ENCODE measurements at regions not wholly inside any gene's neighbourhood (a gene's known extent, or its start where the extent isn't known, plus 50 kb on each side); places are given as distances from the start of the nearest gene placed in this dataset.

DNA sequence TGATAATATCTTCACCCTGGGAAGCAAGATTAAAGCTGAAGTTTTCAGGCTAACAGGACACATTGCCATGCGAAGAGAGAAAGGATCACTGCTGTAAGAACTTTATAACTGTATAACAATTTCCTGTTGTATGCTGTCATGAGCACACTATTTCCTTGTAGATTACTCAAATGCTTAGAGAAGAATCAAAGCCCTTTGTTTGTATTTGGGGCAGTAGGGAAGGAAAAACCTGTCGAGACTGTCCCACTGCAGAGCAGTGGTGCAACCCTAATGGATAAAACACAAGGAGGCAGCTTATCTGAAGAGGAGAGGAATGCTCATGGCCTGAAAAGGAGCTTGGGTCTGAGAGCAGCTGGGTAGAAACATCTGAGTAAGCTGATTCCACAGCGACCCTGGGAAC, 327.7 kb upstream of the NPSR1 start:
- no peak overlapping the region for H3K4me3 ChIP-seq
- DNase-seq (no peak), ATAC-seq (no peak)
- H3K27me3 ChIP-seq (ENCODE audit: low read depth) = no peaks in the 10 kb centered on the region
- H3K36me3 ChIP-seq = no peaks in the 10 kb centered on the region
- no peak overlapping the region for H3K27ac ChIP-seq
- TF ChIP-seq, protein P1, sequence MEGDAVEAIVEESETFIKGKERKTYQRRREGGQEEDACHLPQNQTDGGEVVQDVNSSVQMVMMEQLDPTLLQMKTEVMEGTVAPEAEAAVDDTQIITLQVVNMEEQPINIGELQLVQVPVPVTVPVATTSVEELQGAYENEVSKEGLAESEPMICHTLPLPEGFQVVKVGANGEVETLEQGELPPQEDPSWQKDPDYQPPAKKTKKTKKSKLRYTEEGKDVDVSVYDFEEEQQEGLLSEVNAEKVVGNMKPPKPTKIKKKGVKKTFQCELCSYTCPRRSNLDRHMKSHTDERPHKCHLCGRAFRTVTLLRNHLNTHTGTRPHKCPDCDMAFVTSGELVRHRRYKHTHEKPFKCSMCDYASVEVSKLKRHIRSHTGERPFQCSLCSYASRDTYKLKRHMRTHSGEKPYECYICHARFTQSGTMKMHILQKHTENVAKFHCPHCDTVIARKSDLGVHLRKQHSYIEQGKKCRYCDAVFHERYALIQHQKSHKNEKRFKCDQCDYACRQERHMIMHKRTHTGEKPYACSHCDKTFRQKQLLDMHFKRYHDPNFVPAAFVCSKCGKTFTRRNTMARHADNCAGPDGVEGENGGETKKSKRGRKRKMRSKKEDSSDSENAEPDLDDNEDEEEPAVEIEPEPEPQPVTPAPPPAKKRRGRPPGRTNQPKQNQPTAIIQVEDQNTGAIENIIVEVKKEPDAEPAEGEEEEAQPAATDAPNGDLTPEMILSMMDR (IDR thresholded peaks at IDR 0.05) = no peak
- H3K9me3 ChIP-seq = no peaks in the 10 kb centered on the region
- intact Hi-C loops (cut with DNase I) = no loop called here
- H3K4me1 ChIP-seq = no peaks in the 10 kb centered on the region

- intact Hi-C loops (cut with DNase I) = no loop called here
- Histone ChIP-seq H3K27me3 (ENCODE audit: low read depth) (no peaks in the 10 kb centered on the region), H3K4me1 (no peaks in the 10 kb centered on the region), H3K36me3 (no peaks in the 10 kb centered on the region), H3K27ac (no peak overlapping the region), H3K9me3 (no peaks in the 10 kb centered on the region), H3K4me3 (no peak overlapping the region)
- DNase-seq (no peak), ATAC-seq (no peak)
- TF ChIP-seq, protein P1 (IDR thresholded peaks at IDR 0.05) = no peak
Observed at GRCh38 chr7:34331102-34331501, 326.9 kb upstream of the NPSR1 start.

DNA sequence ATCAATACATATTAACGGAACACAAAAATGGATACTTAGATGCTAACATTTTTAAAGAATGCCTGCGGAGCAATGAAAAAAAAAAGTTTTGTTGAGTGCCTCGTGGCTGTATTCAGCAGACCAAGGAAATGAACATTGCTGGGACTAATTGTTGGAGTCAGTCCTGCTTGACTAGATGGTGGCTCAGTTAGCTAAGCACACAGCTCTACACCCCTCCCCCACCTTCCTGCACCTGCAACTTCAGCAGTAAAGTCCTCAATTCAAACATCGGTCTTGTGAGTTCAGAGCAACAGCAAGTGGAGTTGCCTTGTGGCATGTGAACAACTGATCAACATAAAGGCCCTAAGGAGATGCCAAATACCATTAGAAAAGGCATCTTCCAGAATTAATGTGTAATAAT, 326.0 kb upstream of the NPSR1 start:
- ATAC-seq = no peak
- TF ChIP-seq, protein P1 (IDR thresholded peaks at IDR 0.05) = no peak
- H3K9me3 ChIP-seq = no peaks in the 10 kb centered on the region
- H3K4me1 ChIP-seq = no peaks in the 10 kb centered on the region
- no peak for DNase-seq
- no peak overlapping the region for H3K27ac ChIP-seq
- no peaks in the 10 kb centered on the region for H3K27me3 ChIP-seq (ENCODE audit: low read depth)
- intact Hi-C loops (cut with DNase I) = no loop called here
- no peaks in the 10 kb centered on the region for H3K36me3 ChIP-seq
- no peak overlapping the region for H3K4me3 ChIP-seq

GRCh38 chr7:34333184-34333583, 324.8 kb upstream of the NPSR1 start:
- H3K27me3 ChIP-seq (ENCODE audit: low read depth) = no peaks in the 10 kb centered on the region
- TF ChIP-seq, protein P1 (IDR thresholded peaks at IDR 0.05) = no peak
- intact Hi-C loops (cut with DNase I) = no loop called here
- no peaks in the 10 kb centered on the region for H3K36me3 ChIP-seq
- no peak overlapping the region for H3K4me3 ChIP-seq
- H3K27ac ChIP-seq = no peak overlapping the region
- H3K9me3 ChIP-seq = no peaks in the 10 kb centered on the region
- ATAC-seq (no peak), DNase-seq (no peak)
- no peaks in the 10 kb centered on the region for H3K4me1 ChIP-seq

DNA sequence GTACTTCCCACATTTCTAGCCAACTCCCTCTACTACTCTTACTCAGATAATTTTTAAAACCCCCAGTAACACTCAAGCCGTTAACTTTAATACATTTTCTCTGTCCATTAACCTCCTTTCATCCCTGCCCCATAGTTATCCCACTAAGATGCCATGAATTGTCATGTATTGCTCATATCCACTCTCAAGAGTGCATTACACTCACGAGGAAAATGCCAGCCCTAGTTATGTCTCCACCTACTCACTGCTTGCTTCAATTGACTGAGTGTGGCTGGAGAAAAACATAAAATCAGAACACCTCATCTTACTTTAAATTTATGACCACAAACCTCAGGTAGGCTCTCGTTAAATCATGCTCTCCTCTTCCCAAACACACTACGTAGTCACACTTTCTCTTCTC, 324.1 kb upstream of the NPSR1 start:
- Histone ChIP-seq H3K9me3 (no peaks in the 10 kb centered on the region), H3K4me3 (no peak overlapping the region), H3K27ac (no peak overlapping the region), H3K27me3 (ENCODE audit: low read depth) (no peaks in the 10 kb centered on the region), H3K4me1 (no peaks in the 10 kb centered on the region), H3K36me3 (no peaks in the 10 kb centered on the region)
- TF ChIP-seq, protein P1 (IDR thresholded peaks at IDR 0.05) = no peak
- no peak for ATAC-seq
- intact Hi-C loops (cut with DNase I) = no loop called here
- DNase-seq = no peak

DNA sequence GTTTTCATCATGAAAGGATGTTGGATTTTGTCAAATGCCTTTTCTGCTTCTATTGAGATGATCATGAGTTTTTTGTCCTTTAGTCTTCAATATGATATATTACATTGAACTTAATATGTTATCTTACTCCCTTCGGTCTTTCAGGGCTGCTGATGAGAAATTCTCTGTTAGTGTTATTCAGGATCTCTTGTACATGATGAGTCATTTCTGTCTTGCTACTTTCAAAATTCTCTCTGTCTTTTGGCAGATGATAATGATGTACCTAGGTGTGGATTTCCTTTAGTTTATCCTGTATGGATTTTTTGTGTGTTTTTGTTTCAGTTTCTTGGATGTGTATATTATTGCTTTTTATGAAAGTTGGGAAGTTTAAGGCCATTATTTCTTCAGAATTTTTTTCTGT, 320.9 kb upstream of the NPSR1 start:
- no peaks in the 10 kb centered on the region for H3K4me1 ChIP-seq
- TF ChIP-seq, protein P1 (IDR thresholded peaks at IDR 0.05) = no peak
- ATAC-seq = no peak
- no peaks in the 10 kb centered on the region for H3K36me3 ChIP-seq
- H3K9me3 ChIP-seq = no peaks in the 10 kb centered on the region
- no peak overlapping the region for H3K4me3 ChIP-seq
- DNase-seq = no peak
- H3K27me3 ChIP-seq (ENCODE audit: low read depth) = no peaks in the 10 kb centered on the region
- intact Hi-C loops (cut with DNase I) = no loop called here
- no peak overlapping the region for H3K27ac ChIP-seq
